ENCODE measurements at regions not wholly inside any gene's neighbourhood (a gene's known extent, or its start where the extent isn't known, plus 50 kb on each side); places are given as distances from the start of the nearest gene placed in this dataset.

- Histone ChIP-seq H3K4me3 (ENCODE audit: low read depth in 1 of 2, low read length in 2 of 2) (no peak overlapping the region), H3K4me1 (ENCODE audit: control insufficient read depth in 1 of 2, insufficient read depth in 2 of 2, low read length in 2 of 2) (no peaks in the 10 kb centered on the region), H3K36me3 (ENCODE audit: control insufficient read depth in 1 of 2, insufficient read depth in 2 of 2, low read length in 2 of 2) (no peaks in the 10 kb centered on the region), H3K9me3 (ENCODE audit: control insufficient read depth in 1 of 2, low read length in 2 of 2) (no peaks in the 10 kb centered on the region), H3K27me3 (ENCODE audit: low read depth, low read length) (no peaks in the 10 kb centered on the region), H3K27ac (ENCODE audit: low read length) (no peak overlapping the region)
Measured at GRCh38 chr10:88216976-88217375, 353.6 kb downstream of the PTEN start.

GRCh38 chr10:88218362-88218761 is 354.9 kb downstream of the PTEN start:
- Histone ChIP-seq H3K27ac (ENCODE audit: low read length) (no peak overlapping the region), H3K9me3 (ENCODE audit: control insufficient read depth in 1 of 2, low read length in 2 of 2) (no peaks in the 10 kb centered on the region), H3K36me3 (ENCODE audit: control insufficient read depth in 1 of 2, insufficient read depth in 2 of 2, low read length in 2 of 2) (no peaks in the 10 kb centered on the region), H3K4me3 (ENCODE audit: low read depth in 1 of 2, low read length in 2 of 2) (no peak overlapping the region), H3K27me3 (ENCODE audit: low read depth, low read length) (no peaks in the 10 kb centered on the region), H3K4me1 (ENCODE audit: control insufficient read depth in 1 of 2, insufficient read depth in 2 of 2, low read length in 2 of 2) (no peaks in the 10 kb centered on the region)

- no peaks in the 10 kb centered on the region for H3K27me3 ChIP-seq (ENCODE audit: low read depth, low read length)
- no peaks in the 10 kb centered on the region for H3K36me3 ChIP-seq (ENCODE audit: control insufficient read depth in 1 of 2, insufficient read depth in 2 of 2, low read length in 2 of 2)
- H3K4me3 ChIP-seq (ENCODE audit: low read depth in 1 of 2, low read length in 2 of 2) = no peak overlapping the region
- H3K9me3 ChIP-seq (ENCODE audit: control insufficient read depth in 1 of 2, low read length in 2 of 2) = no peaks in the 10 kb centered on the region
- H3K4me1 ChIP-seq (ENCODE audit: control insufficient read depth in 1 of 2, insufficient read depth in 2 of 2, low read length in 2 of 2) = no peaks in the 10 kb centered on the region
- no peak overlapping the region for H3K27ac ChIP-seq (ENCODE audit: low read length)
Measured at GRCh38 chr10:88219753-88220152, 356.3 kb downstream of the PTEN start.

- H3K27me3 ChIP-seq (ENCODE audit: low read depth, low read length) = no peaks in the 10 kb centered on the region
- no peak overlapping the region for H3K27ac ChIP-seq (ENCODE audit: low read length)
- H3K4me3 ChIP-seq (ENCODE audit: low read depth in 1 of 2, low read length in 2 of 2) = no peak overlapping the region
- no peaks in the 10 kb centered on the region for H3K4me1 ChIP-seq (ENCODE audit: control insufficient read depth in 1 of 2, insufficient read depth in 2 of 2, low read length in 2 of 2)
- no peaks in the 10 kb centered on the region for H3K9me3 ChIP-seq (ENCODE audit: control insufficient read depth in 1 of 2, low read length in 2 of 2)
- H3K36me3 ChIP-seq (ENCODE audit: control insufficient read depth in 1 of 2, insufficient read depth in 2 of 2, low read length in 2 of 2) = no peaks in the 10 kb centered on the region
Measured at GRCh38 chr10:88221010-88221973, 357.9 kb downstream of the PTEN start.

GRCh38 chr10:88222881-88223280 is 359.5 kb downstream of the PTEN start:
- H3K4me3 ChIP-seq (ENCODE audit: low read depth in 1 of 2, low read length in 2 of 2) = no peak overlapping the region
- no peaks in the 10 kb centered on the region for H3K9me3 ChIP-seq (ENCODE audit: control insufficient read depth in 1 of 2, low read length in 2 of 2)
- no peaks in the 10 kb centered on the region for H3K27me3 ChIP-seq (ENCODE audit: low read depth, low read length)
- H3K27ac ChIP-seq (ENCODE audit: low read length) = no peak overlapping the region
- H3K36me3 ChIP-seq (ENCODE audit: control insufficient read depth in 1 of 2, insufficient read depth in 2 of 2, low read length in 2 of 2) = no peaks in the 10 kb centered on the region
- no peaks in the 10 kb centered on the region for H3K4me1 ChIP-seq (ENCODE audit: control insufficient read depth in 1 of 2, insufficient read depth in 2 of 2, low read length in 2 of 2)

All from muscle layer of duodenum (tissue), 2 donors.